WTC11 (cell line): ENCODE measurements at regions not wholly inside any gene's neighbourhood (a gene's known extent, or its start where the extent isn't known, plus 50 kb on each side); places are given as distances from the start of the nearest gene placed in this dataset.

Experiments used
- ATAC-seq: fragments of 200-7000 bp; cut with Tn5 transposase; 2 replicates; pipeline ENCODE4 v1.10.0; 2021; ENCODE audit warnings: mild to moderate bottlenecking, moderate library complexity
- CTCF ChIA-PET: fragments of 300-600 bp; sonication (Branson Sonifier 250); formaldehyde crosslinking; loops from one replicate; lab custom pipeline; 2021; ENCODE audit warnings: antibody characterized with exemption; lab: Charles Lee
- POLR2A ChIA-PET: fragments of 350-600 bp; sonication (Branson Sonifier 250); formaldehyde crosslinking; loops from one replicate; lab custom pipeline; 2021; ENCODE audit warnings: antibody characterized with exemption; lab: Charles Lee
- DNase-seq: peaks from one replicate; pipeline ENCODE4 v3.0.0; 2021; ENCODE audit warnings: low spot score
- H3K27ac Mint-ChIP-seq: 2 replicates; pipeline ENCODE4 v1.8.0; 2021; ENCODE audit warnings: mixed read lengths
- H3K27me3 Mint-ChIP-seq: 2 replicates; pipeline ENCODE4 v1.8.0; 2021; ENCODE audit warnings: low read depth, mild to moderate bottlenecking, moderate library complexity, mixed read lengths
- H3K36me3 Mint-ChIP-seq: 2 replicates; pipeline ENCODE4 v1.8.0; 2021; ENCODE audit warnings: mixed read lengths
- H3K4me1 Mint-ChIP-seq: 2 replicates; pipeline ENCODE4 v1.8.0; 2022; ENCODE audit warnings: mixed read lengths
- H3K4me3 Mint-ChIP-seq: 2 replicates; pipeline ENCODE4 v1.8.0; 2021; ENCODE audit warnings: mild to moderate bottlenecking, moderate library complexity, mixed read lengths
- H3K9me3 Mint-ChIP-seq: 2 replicates; pipeline ENCODE4 v1.8.0; 2021; ENCODE audit warnings: mixed read lengths
- MLX ChIP-seq: sonication (generic); formaldehyde crosslinking; IDR thresholded peaks from 2 replicates; pipeline ENCODE4 v1.8.1; 2023; ENCODE audit warnings: mild to moderate bottlenecking, missing genetic modification reagents, moderate library complexity
- MYBL2 ChIP-seq: sonication (generic); formaldehyde crosslinking; IDR thresholded peaks from 2 replicates; pipeline ENCODE4 v1.8.1; 2023; ENCODE audit warnings: mild to moderate bottlenecking, moderate library complexity, missing genetic modification reagents
- NFATC4 ChIP-seq: fragments of 250-450 bp; sonication (Bioruptor Pico); IDR thresholded peaks from 2 replicates; pipeline ENCODE4 v1.9.0; 2021; ENCODE audit warnings: mild to moderate bottlenecking
- PRRX2 ChIP-seq: fragments of 250-450 bp; sonication (Bioruptor Pico); IDR thresholded peaks from 2 replicates; pipeline ENCODE4 v1.8.0; 2021; ENCODE audit warnings: mild to moderate bottlenecking
- RELA ChIP-seq: sonication (generic); formaldehyde crosslinking; IDR thresholded peaks from 2 replicates; pipeline ENCODE4 v1.8.1; 2022; ENCODE audit warnings: missing genetic modification reagents, mild to moderate bottlenecking, borderline replicate concordance
- SMAD4 ChIP-seq: sonication (generic); formaldehyde crosslinking; IDR thresholded peaks from 2 replicates; pipeline ENCODE4 v1.8.0; 2022; ENCODE audit warnings: mild to moderate bottlenecking, missing genetic modification reagents
- SOX15 ChIP-seq: fragments of 250-450 bp; sonication (Bioruptor Pico); IDR thresholded peaks from 2 replicates; pipeline ENCODE4 v1.9.0; 2021; ENCODE audit warnings: mild to moderate bottlenecking
- SP1 ChIP-seq: sonication (generic); formaldehyde crosslinking; conservative IDR thresholded peaks from 2 replicates; pipeline ENCODE4 v1.8.1; 2022; ENCODE audit warnings: missing genetic modification reagents
- TEAD4 ChIP-seq: sonication (generic); formaldehyde crosslinking; IDR thresholded peaks from 2 replicates; pipeline ENCODE4 v1.8.0; 2022; ENCODE audit warnings: mild to moderate bottlenecking, missing genetic modification reagents
- ZBTB21 ChIP-seq: sonication (generic); formaldehyde crosslinking; IDR thresholded peaks from 2 replicates; pipeline ENCODE4 v1.8.1; 2023; ENCODE audit warnings: mild to moderate bottlenecking, missing genetic modification reagents, borderline replicate concordance
- ZNF219 ChIP-seq: sonication (generic); formaldehyde crosslinking; IDR thresholded peaks from 2 replicates; pipeline ENCODE4 v1.8.0; 2023; ENCODE audit warnings: missing genetic modification reagents, mild to moderate bottlenecking, borderline replicate concordance
- ZNF317 ChIP-seq: sonication (generic); formaldehyde crosslinking; IDR thresholded peaks from 2 replicates; pipeline ENCODE4 v1.8.1; 2023; ENCODE audit warnings: low read depth, mild to moderate bottlenecking, moderate library complexity, missing genetic modification reagents, borderline replicate concordance
- ZNF416 ChIP-seq: fragments of 250-450 bp; sonication (Bioruptor Pico); IDR thresholded peaks from 2 replicates; pipeline ENCODE4 v1.9.0; 2021; ENCODE audit warnings: mild to moderate bottlenecking, inconsistent platforms
- TF ChIP-seq, protein P1 (sequence below): sonication (generic); formaldehyde crosslinking; IDR thresholded peaks from 2 replicates; pipeline ENCODE4 v1.8.0; 2023; ENCODE audit warnings: missing genetic modification reagents
- TF ChIP-seq, protein P2 (sequence below): sonication (generic); formaldehyde crosslinking; IDR thresholded peaks from 2 replicates; pipeline ENCODE4 v1.8.1; 2023; ENCODE audit warnings: mild to moderate bottlenecking, missing genetic modification reagents, moderate library complexity
- TF ChIP-seq, protein P3 (sequence below): sonication (generic); formaldehyde crosslinking; IDR thresholded peaks from 2 replicates; pipeline ENCODE4 v1.8.1; 2023; ENCODE audit warnings: mild to moderate bottlenecking, missing genetic modification reagents
- TF ChIP-seq, protein P4 (sequence below): fragments of 250-450 bp; sonication (Bioruptor Pico); IDR thresholded peaks from 2 replicates; pipeline ENCODE4 v1.8.0; 2021; ENCODE audit warnings: mild to moderate bottlenecking
- TF ChIP-seq, protein P5 (sequence below): sonication (generic); formaldehyde crosslinking; conservative IDR thresholded peaks from 2 replicates; pipeline ENCODE4 v1.8.1; 2023; ENCODE audit warnings: mild to moderate bottlenecking, low read depth, missing genetic modification reagents, moderate library complexity

DNA sequence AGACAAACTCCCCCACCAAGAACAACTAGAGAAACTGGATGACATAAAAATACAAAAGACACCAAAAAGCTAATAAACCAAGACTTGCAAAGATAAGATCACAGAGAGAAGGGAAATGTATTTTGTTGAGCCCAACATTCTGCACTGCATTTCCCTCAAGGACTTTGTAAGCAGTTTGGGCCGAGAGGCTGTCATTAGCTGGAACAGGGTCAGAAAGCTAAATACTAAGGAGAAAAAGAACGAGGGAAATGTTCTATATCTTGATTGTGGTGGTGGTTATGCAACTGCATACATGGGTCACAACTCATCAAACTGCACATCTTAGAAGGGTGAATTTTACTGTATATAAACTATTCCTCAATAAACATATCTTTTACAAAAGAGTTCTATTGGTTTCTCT, 315.0 kb downstream of the IPMK start:
- Mint-ChIP-seq H3K9me3 (peaks cover 4% of the 10 kb centered on the region), H3K27me3 (no peaks in the 10 kb centered on the region), H3K4me1 (peaks cover 14% of the 10 kb centered on the region), H3K36me3 (peaks cover 3% of the 10 kb centered on the region), H3K27ac (no peak overlapping the region), H3K4me3 (no peak overlapping the region)
- CTCF ChIA-PET = no interaction called here
- TF ChIP-seq RELA (no peak), NFATC4 (CRISPR knock-in tag) (no peak), ZNF317 (CRISPR knock-in tag) (no peak)
- TF ChIP-seq, protein P1, sequence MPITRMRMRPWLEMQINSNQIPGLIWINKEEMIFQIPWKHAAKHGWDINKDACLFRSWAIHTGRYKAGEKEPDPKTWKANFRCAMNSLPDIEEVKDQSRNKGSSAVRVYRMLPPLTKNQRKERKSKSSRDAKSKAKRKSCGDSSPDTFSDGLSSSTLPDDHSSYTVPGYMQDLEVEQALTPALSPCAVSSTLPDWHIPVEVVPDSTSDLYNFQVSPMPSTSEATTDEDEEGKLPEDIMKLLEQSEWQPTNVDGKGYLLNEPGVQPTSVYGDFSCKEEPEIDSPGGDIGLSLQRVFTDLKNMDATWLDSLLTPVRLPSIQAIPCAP = no peak
- TF ChIP-seq, protein P2, sequence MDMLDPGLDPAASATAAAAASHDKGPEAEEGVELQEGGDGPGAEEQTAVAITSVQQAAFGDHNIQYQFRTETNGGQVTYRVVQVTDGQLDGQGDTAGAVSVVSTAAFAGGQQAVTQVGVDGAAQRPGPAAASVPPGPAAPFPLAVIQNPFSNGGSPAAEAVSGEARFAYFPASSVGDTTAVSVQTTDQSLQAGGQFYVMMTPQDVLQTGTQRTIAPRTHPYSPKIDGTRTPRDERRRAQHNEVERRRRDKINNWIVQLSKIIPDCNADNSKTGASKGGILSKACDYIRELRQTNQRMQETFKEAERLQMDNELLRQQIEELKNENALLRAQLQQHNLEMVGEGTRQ = no peak
- TF ChIP-seq, protein P3, sequence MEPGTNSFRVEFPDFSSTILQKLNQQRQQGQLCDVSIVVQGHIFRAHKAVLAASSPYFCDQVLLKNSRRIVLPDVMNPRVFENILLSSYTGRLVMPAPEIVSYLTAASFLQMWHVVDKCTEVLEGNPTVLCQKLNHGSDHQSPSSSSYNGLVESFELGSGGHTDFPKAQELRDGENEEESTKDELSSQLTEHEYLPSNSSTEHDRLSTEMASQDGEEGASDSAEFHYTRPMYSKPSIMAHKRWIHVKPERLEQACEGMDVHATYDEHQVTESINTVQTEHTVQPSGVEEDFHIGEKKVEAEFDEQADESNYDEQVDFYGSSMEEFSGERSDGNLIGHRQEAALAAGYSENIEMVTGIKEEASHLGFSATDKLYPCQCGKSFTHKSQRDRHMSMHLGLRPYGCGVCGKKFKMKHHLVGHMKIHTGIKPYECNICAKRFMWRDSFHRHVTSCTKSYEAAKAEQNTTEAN = no peak
- no peak for ATAC-seq
- no peak for DNase-seq
- POLR2A ChIA-PET = no interaction called here

- H3K27ac Mint-ChIP-seq = no peak overlapping the region
- TF ChIP-seq PRRX2 (CRISPR knock-in tag) = no peak
- TF ChIP-seq, protein P4, sequence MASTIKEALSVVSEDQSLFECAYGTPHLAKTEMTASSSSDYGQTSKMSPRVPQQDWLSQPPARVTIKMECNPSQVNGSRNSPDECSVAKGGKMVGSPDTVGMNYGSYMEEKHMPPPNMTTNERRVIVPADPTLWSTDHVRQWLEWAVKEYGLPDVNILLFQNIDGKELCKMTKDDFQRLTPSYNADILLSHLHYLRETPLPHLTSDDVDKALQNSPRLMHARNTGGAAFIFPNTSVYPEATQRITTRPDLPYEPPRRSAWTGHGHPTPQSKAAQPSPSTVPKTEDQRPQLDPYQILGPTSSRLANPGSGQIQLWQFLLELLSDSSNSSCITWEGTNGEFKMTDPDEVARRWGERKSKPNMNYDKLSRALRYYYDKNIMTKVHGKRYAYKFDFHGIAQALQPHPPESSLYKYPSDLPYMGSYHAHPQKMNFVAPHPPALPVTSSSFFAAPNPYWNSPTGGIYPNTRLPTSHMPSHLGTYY (CRISPR knock-in tag) = no peak
- TF ChIP-seq ZNF416 (CRISPR knock-in tag) = no peak
- ChIA-PET CTCF (no interaction called here), POLR2A (no interaction called here)
- H3K27me3 Mint-ChIP-seq = no peaks in the 10 kb centered on the region
- H3K9me3 Mint-ChIP-seq = peaks cover 4% of the 10 kb centered on the region
- H3K36me3 Mint-ChIP-seq = peaks cover 7% of the 10 kb centered on the region
- no peak for DNase-seq
- no peak overlapping the region for H3K4me3 Mint-ChIP-seq
- H3K4me1 Mint-ChIP-seq = peaks cover 26% of the 10 kb centered on the region
- no peak for ATAC-seq
Observed at GRCh38 chr10:57950442-57950974, 317.2 kb downstream of the IPMK start.

- TF ChIP-seq SMAD4 (CRISPR knock-in tag) (no peak), ZBTB21 (no peak), TEAD4 (CRISPR knock-in tag) (no peak), ZNF219 (CRISPR knock-in tag) (no peak), MLX (CRISPR knock-in tag) (no peak), SOX15 (CRISPR knock-in tag) (no peak), SP1 (CRISPR knock-in tag) (no peak), NFATC4 (CRISPR knock-in tag) (no peak), MYBL2 (CRISPR knock-in tag) (no peak)
- TF ChIP-seq, protein P1 = no peak
- TF ChIP-seq, protein P5, sequence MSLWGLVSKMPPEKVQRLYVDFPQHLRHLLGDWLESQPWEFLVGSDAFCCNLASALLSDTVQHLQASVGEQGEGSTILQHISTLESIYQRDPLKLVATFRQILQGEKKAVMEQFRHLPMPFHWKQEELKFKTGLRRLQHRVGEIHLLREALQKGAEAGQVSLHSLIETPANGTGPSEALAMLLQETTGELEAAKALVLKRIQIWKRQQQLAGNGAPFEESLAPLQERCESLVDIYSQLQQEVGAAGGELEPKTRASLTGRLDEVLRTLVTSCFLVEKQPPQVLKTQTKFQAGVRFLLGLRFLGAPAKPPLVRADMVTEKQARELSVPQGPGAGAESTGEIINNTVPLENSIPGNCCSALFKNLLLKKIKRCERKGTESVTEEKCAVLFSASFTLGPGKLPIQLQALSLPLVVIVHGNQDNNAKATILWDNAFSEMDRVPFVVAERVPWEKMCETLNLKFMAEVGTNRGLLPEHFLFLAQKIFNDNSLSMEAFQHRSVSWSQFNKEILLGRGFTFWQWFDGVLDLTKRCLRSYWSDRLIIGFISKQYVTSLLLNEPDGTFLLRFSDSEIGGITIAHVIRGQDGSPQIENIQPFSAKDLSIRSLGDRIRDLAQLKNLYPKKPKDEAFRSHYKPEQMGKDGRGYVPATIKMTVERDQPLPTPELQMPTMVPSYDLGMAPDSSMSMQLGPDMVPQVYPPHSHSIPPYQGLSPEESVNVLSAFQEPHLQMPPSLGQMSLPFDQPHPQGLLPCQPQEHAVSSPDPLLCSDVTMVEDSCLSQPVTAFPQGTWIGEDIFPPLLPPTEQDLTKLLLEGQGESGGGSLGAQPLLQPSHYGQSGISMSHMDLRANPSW (CRISPR knock-in tag) = no peak
- Mint-ChIP-seq H3K9me3 (no peaks in the 10 kb centered on the region), H3K27me3 (no peaks in the 10 kb centered on the region), H3K36me3 (peaks cover 7% of the 10 kb centered on the region), H3K4me1 (peaks cover 22% of the 10 kb centered on the region), H3K4me3 (no peak overlapping the region), H3K27ac (no peak overlapping the region)
- ChIA-PET POLR2A (no interaction called here), CTCF (no interaction called here)
- ATAC-seq (no peak), DNase-seq (no peak)
Observed at GRCh38 chr10:57948796-57949195, 318.9 kb downstream of the IPMK start.
